ENCODE measurements at regions not wholly inside any gene's neighbourhood (a gene's known extent, or its start where the extent isn't known, plus 50 kb on each side); places are given as distances from the start of the nearest gene placed in this dataset.

- Histone ChIP-seq H3K4me3 (ENCODE audit: low read depth, low read length) (no peak overlapping the region), H3K4me1 (ENCODE audit: control insufficient read depth, insufficient read depth, low read length) (no peaks in the 10 kb centered on the region), H3K27me3 (ENCODE audit: control insufficient read depth, insufficient read depth, low read length) (no peaks in the 10 kb centered on the region), H3K36me3 (ENCODE audit: control insufficient read depth, insufficient read depth, low read length) (no peaks in the 10 kb centered on the region), H3K9ac (ENCODE audit: low read depth, low read length) (no peak overlapping the region), H3K9me3 (ENCODE audit: control insufficient read depth, insufficient read depth, low read length) (no peaks in the 10 kb centered on the region)
These were observed 89.0 kb upstream of the NR4A3 start for GRCh38 chr9:99732715-99733114.

- H3K9me3 ChIP-seq (ENCODE audit: control insufficient read depth, insufficient read depth, low read length) = no peaks in the 10 kb centered on the region
- no peaks in the 10 kb centered on the region for H3K36me3 ChIP-seq (ENCODE audit: control insufficient read depth, insufficient read depth, low read length)
- H3K4me1 ChIP-seq (ENCODE audit: control insufficient read depth, insufficient read depth, low read length) = no peaks in the 10 kb centered on the region
- no peak overlapping the region for H3K4me3 ChIP-seq (ENCODE audit: low read depth, low read length)
- no peak overlapping the region for H3K9ac ChIP-seq (ENCODE audit: low read depth, low read length)
- no peaks in the 10 kb centered on the region for H3K27me3 ChIP-seq (ENCODE audit: control insufficient read depth, insufficient read depth, low read length)
These were observed 86.6 kb upstream of the NR4A3 start for GRCh38 chr9:99735041-99735440.

- H3K9ac ChIP-seq (ENCODE audit: low read depth, low read length) = no peak overlapping the region
- H3K4me1 ChIP-seq (ENCODE audit: control insufficient read depth, insufficient read depth, low read length) = no peaks in the 10 kb centered on the region
- H3K4me3 ChIP-seq (ENCODE audit: low read depth, low read length) = no peak overlapping the region
- H3K27me3 ChIP-seq (ENCODE audit: control insufficient read depth, insufficient read depth, low read length) = no peaks in the 10 kb centered on the region
- H3K36me3 ChIP-seq (ENCODE audit: control insufficient read depth, insufficient read depth, low read length) = no peaks in the 10 kb centered on the region
- H3K9me3 ChIP-seq (ENCODE audit: control insufficient read depth, insufficient read depth, low read length) = no peaks in the 10 kb centered on the region
These were observed 85.4 kb upstream of the NR4A3 start for GRCh38 chr9:99736291-99736690.

- Histone ChIP-seq H3K9ac (ENCODE audit: low read depth, low read length) (no peak overlapping the region), H3K9me3 (ENCODE audit: control insufficient read depth, insufficient read depth, low read length) (no peaks in the 10 kb centered on the region), H3K36me3 (ENCODE audit: control insufficient read depth, insufficient read depth, low read length) (no peaks in the 10 kb centered on the region), H3K27me3 (ENCODE audit: control insufficient read depth, insufficient read depth, low read length) (no peaks in the 10 kb centered on the region), H3K4me3 (ENCODE audit: low read depth, low read length) (no peak overlapping the region), H3K4me1 (ENCODE audit: control insufficient read depth, insufficient read depth, low read length) (no peaks in the 10 kb centered on the region)
These were observed 84.0 kb upstream of the NR4A3 start for GRCh38 chr9:99737649-99738048.

GRCh38 chr9:99743006-99743405 lies 78.7 kb upstream of the NR4A3 start:
- Histone ChIP-seq H3K9ac (ENCODE audit: low read depth, low read length) (no peak overlapping the region), H3K36me3 (ENCODE audit: control insufficient read depth, insufficient read depth, low read length) (no peaks in the 10 kb centered on the region), H3K9me3 (ENCODE audit: control insufficient read depth, insufficient read depth, low read length) (no peaks in the 10 kb centered on the region), H3K27me3 (ENCODE audit: control insufficient read depth, insufficient read depth, low read length) (no peaks in the 10 kb centered on the region), H3K4me1 (ENCODE audit: control insufficient read depth, insufficient read depth, low read length) (peaks cover 6% of the 10 kb centered on the region), H3K4me3 (ENCODE audit: low read depth, low read length) (no peak overlapping the region)

GRCh38 chr9:99743455-99743854 lies 78.2 kb upstream of the NR4A3 start:
- Histone ChIP-seq H3K36me3 (ENCODE audit: control insufficient read depth, insufficient read depth, low read length) (no peaks in the 10 kb centered on the region), H3K9me3 (ENCODE audit: control insufficient read depth, insufficient read depth, low read length) (no peaks in the 10 kb centered on the region), H3K4me3 (ENCODE audit: low read depth, low read length) (no peak overlapping the region), H3K4me1 (ENCODE audit: control insufficient read depth, insufficient read depth, low read length) (peaks cover 6% of the 10 kb centered on the region), H3K27me3 (ENCODE audit: control insufficient read depth, insufficient read depth, low read length) (no peaks in the 10 kb centered on the region), H3K9ac (ENCODE audit: low read depth, low read length) (no peak overlapping the region)

- Histone ChIP-seq H3K27me3 (ENCODE audit: control insufficient read depth, insufficient read depth, low read length) (no peaks in the 10 kb centered on the region), H3K9ac (ENCODE audit: low read depth, low read length) (no peak overlapping the region), H3K9me3 (ENCODE audit: control insufficient read depth, insufficient read depth, low read length) (no peaks in the 10 kb centered on the region), H3K4me3 (ENCODE audit: low read depth, low read length) (no peak overlapping the region), H3K36me3 (ENCODE audit: control insufficient read depth, insufficient read depth, low read length) (no peaks in the 10 kb centered on the region), H3K4me1 (ENCODE audit: control insufficient read depth, insufficient read depth, low read length) (peaks cover 6% of the 10 kb centered on the region)
These were observed 77.6 kb upstream of the NR4A3 start for GRCh38 chr9:99744132-99744531.

GRCh38 chr9:99745085-99745484 lies 76.6 kb upstream of the NR4A3 start:
- H3K36me3 ChIP-seq (ENCODE audit: control insufficient read depth, insufficient read depth, low read length) = no peaks in the 10 kb centered on the region
- H3K27me3 ChIP-seq (ENCODE audit: control insufficient read depth, insufficient read depth, low read length) = no peaks in the 10 kb centered on the region
- H3K4me1 ChIP-seq (ENCODE audit: control insufficient read depth, insufficient read depth, low read length) = peaks cover 6% of the 10 kb centered on the region
- H3K4me3 ChIP-seq (ENCODE audit: low read depth, low read length) = no peak overlapping the region
- no peaks in the 10 kb centered on the region for H3K9me3 ChIP-seq (ENCODE audit: control insufficient read depth, insufficient read depth, low read length)
- H3K9ac ChIP-seq (ENCODE audit: low read depth, low read length) = no peak overlapping the region

GRCh38 chr9:99746406-99746805 lies 75.3 kb upstream of the NR4A3 start:
- H3K4me3 ChIP-seq (ENCODE audit: low read depth, low read length) = no peak overlapping the region
- no peak overlapping the region for H3K9ac ChIP-seq (ENCODE audit: low read depth, low read length)
- no peaks in the 10 kb centered on the region for H3K27me3 ChIP-seq (ENCODE audit: control insufficient read depth, insufficient read depth, low read length)

GRCh38 chr9:99748266-99748665 lies 73.4 kb upstream of the NR4A3 start:
- Histone ChIP-seq H3K36me3 (ENCODE audit: control insufficient read depth, insufficient read depth, low read length) (no peaks in the 10 kb centered on the region), H3K4me3 (ENCODE audit: low read depth, low read length) (no peak overlapping the region), H3K27me3 (ENCODE audit: control insufficient read depth, insufficient read depth, low read length) (no peaks in the 10 kb centered on the region), H3K9me3 (ENCODE audit: control insufficient read depth, insufficient read depth, low read length) (no peaks in the 10 kb centered on the region), H3K9ac (ENCODE audit: low read depth, low read length) (no peak overlapping the region), H3K4me1 (ENCODE audit: control insufficient read depth, insufficient read depth, low read length) (peaks cover 6% of the 10 kb centered on the region)

More at GRCh38 chr9:99746406-99746805, 75.3 kb upstream of the NR4A3 start:
- Histone ChIP-seq H3K4me1 (ENCODE audit: control insufficient read depth, insufficient read depth, low read length) (peaks cover 6% of the 10 kb centered on the region), H3K9me3 (ENCODE audit: control insufficient read depth, insufficient read depth, low read length) (no peaks in the 10 kb centered on the region), H3K36me3 (ENCODE audit: control insufficient read depth, insufficient read depth, low read length) (no peaks in the 10 kb centered on the region)

- Histone ChIP-seq H3K4me1 (ENCODE audit: control insufficient read depth, insufficient read depth, low read length) (peaks cover 6% of the 10 kb centered on the region), H3K4me3 (ENCODE audit: low read depth, low read length) (no peak overlapping the region), H3K27me3 (ENCODE audit: control insufficient read depth, insufficient read depth, low read length) (no peaks in the 10 kb centered on the region), H3K9me3 (ENCODE audit: control insufficient read depth, insufficient read depth, low read length) (no peaks in the 10 kb centered on the region), H3K36me3 (ENCODE audit: control insufficient read depth, insufficient read depth, low read length) (no peaks in the 10 kb centered on the region), H3K9ac (ENCODE audit: low read depth, low read length) (no peak overlapping the region)
These were observed 73.0 kb upstream of the NR4A3 start for GRCh38 chr9:99748676-99749075.

GRCh38 chr9:99749641-99750040 lies 72.0 kb upstream of the NR4A3 start:
- no peaks in the 10 kb centered on the region for H3K36me3 ChIP-seq (ENCODE audit: control insufficient read depth, insufficient read depth, low read length)
- no peaks in the 10 kb centered on the region for H3K9me3 ChIP-seq (ENCODE audit: control insufficient read depth, insufficient read depth, low read length)
- H3K9ac ChIP-seq (ENCODE audit: low read depth, low read length) = no peak overlapping the region
- no peaks in the 10 kb centered on the region for H3K27me3 ChIP-seq (ENCODE audit: control insufficient read depth, insufficient read depth, low read length)
- H3K4me1 ChIP-seq (ENCODE audit: control insufficient read depth, insufficient read depth, low read length) = peaks cover 6% of the 10 kb centered on the region
- H3K4me3 ChIP-seq (ENCODE audit: low read depth, low read length) = no peak overlapping the region

- Histone ChIP-seq H3K9me3 (ENCODE audit: control insufficient read depth, insufficient read depth, low read length) (no peaks in the 10 kb centered on the region), H3K4me3 (ENCODE audit: low read depth, low read length) (no peak overlapping the region), H3K36me3 (ENCODE audit: control insufficient read depth, insufficient read depth, low read length) (no peaks in the 10 kb centered on the region), H3K27me3 (ENCODE audit: control insufficient read depth, insufficient read depth, low read length) (no peaks in the 10 kb centered on the region), H3K9ac (ENCODE audit: low read depth, low read length) (no peak overlapping the region), H3K4me1 (ENCODE audit: control insufficient read depth, insufficient read depth, low read length) (no peaks in the 10 kb centered on the region)
These were observed 71.2 kb upstream of the NR4A3 start for GRCh38 chr9:99750526-99750925.
